ENCODE measurements at regions not wholly inside any gene's neighbourhood (a gene's known extent, or its start where the extent isn't known, plus 50 kb on each side); places are given as distances from the start of the nearest gene placed in this dataset.

DNA sequence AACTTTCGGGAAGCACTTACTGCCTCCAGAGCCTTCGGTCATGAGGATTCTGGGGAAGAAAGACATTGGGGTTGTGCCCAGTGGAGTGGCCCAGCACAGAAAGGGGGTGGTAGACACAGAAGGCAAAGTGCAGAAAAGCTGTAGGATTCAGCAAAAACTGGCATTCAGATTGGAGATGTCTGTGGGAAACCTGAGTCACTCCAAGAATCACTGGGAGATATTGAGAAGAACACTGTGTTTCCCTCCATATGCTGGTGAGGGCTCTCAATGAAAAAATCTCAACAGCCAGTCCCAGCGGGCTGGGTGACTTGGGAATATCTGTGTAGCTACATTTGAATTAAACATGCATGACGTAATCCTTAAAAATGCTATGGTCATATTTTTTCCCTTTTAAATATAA, 61.2 kb upstream of the RCN1 start:
- Mint-ChIP-seq H3K27me3 (ENCODE audit: insufficient read depth, unreplicated experiment) (no peaks in the 10 kb centered on the region), H3K36me3 (ENCODE audit: insufficient read depth, unreplicated experiment) (peaks cover 7% of the 10 kb centered on the region), H3K4me3 (ENCODE audit: unreplicated experiment) (no peak overlapping the region), H3K9me3 (ENCODE audit: unreplicated experiment) (no peaks in the 10 kb centered on the region), H3K4me1 (ENCODE audit: insufficient read depth, unreplicated experiment) (no peaks in the 10 kb centered on the region), H3K27ac (ENCODE audit: low read depth, unreplicated experiment) (no peak overlapping the region)
- DNase-seq (ENCODE audit: unreplicated experiment): no peak
- POLR2A ChIA-PET: no interaction called here
- TF ChIP-seq, protein P1, sequence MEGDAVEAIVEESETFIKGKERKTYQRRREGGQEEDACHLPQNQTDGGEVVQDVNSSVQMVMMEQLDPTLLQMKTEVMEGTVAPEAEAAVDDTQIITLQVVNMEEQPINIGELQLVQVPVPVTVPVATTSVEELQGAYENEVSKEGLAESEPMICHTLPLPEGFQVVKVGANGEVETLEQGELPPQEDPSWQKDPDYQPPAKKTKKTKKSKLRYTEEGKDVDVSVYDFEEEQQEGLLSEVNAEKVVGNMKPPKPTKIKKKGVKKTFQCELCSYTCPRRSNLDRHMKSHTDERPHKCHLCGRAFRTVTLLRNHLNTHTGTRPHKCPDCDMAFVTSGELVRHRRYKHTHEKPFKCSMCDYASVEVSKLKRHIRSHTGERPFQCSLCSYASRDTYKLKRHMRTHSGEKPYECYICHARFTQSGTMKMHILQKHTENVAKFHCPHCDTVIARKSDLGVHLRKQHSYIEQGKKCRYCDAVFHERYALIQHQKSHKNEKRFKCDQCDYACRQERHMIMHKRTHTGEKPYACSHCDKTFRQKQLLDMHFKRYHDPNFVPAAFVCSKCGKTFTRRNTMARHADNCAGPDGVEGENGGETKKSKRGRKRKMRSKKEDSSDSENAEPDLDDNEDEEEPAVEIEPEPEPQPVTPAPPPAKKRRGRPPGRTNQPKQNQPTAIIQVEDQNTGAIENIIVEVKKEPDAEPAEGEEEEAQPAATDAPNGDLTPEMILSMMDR (IDR thresholded peaks at IDR 0.05; ENCODE audit: unreplicated experiment): no peak
- intact Hi-C loops (cut with micrococcal nuclease): no loop called here
- no TSS peak for BruUV-seq (replicated peaks)
- CTCF ChIA-PET: interaction anchor here (0.6 to 1.1 kb wide), 4 partner anchors 23 to 794 kb away, joined by 4 read pairs; no protein-coding TSS in a partner anchor

GRCh38 chr11:32028201-32028600, 62.7 kb upstream of the RCN1 start:
- peaks cover 7% of the 10 kb centered on the region for H3K36me3 Mint-ChIP-seq (ENCODE audit: insufficient read depth, unreplicated experiment)
- no peaks in the 10 kb centered on the region for H3K27me3 Mint-ChIP-seq (ENCODE audit: insufficient read depth, unreplicated experiment)
- DNase-seq (ENCODE audit: unreplicated experiment): no peak
- H3K9me3 Mint-ChIP-seq (ENCODE audit: unreplicated experiment): no peaks in the 10 kb centered on the region
- POLR2A ChIA-PET: no interaction called here
- no peak overlapping the region for H3K27ac Mint-ChIP-seq (ENCODE audit: low read depth, unreplicated experiment)
- no peak overlapping the region for H3K4me3 Mint-ChIP-seq (ENCODE audit: unreplicated experiment)
- no peaks in the 10 kb centered on the region for H3K4me1 Mint-ChIP-seq (ENCODE audit: insufficient read depth, unreplicated experiment)
- intact Hi-C loops (cut with micrococcal nuclease): no loop called here
- no TSS peak for BruUV-seq (replicated peaks)
- TF ChIP-seq, protein P1 (IDR thresholded peaks at IDR 0.05; ENCODE audit: unreplicated experiment): no peak
- CTCF ChIA-PET: interaction anchor here (1.0 kb wide), 1 partner anchor 22 kb away, joined by 3 read pairs; no protein-coding TSS in a partner anchor

DNA sequence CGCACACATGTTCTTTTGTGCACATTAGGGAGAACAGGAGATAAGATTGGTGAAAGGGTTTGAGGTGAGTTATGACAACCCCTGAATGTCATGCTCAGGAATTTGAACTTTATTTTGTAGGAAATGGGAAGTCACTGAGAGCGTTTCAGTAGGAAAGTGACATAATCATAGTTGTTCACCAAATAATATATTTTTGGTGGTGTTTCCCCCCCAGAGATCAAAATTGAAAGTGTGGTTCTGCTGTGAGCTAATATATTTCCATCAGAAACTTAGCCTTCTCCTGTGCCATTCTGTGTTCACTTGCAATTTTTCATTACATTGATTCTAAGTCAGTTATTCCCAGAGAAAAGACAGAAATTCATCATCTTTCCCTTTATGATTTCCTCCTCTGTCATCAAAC, 64.1 kb upstream of the RCN1 start:
- Mint-ChIP-seq H3K9me3 (ENCODE audit: unreplicated experiment) (no peaks in the 10 kb centered on the region), H3K27me3 (ENCODE audit: insufficient read depth, unreplicated experiment) (no peaks in the 10 kb centered on the region), H3K4me1 (ENCODE audit: insufficient read depth, unreplicated experiment) (no peaks in the 10 kb centered on the region), H3K27ac (ENCODE audit: low read depth, unreplicated experiment) (no peak overlapping the region), H3K36me3 (ENCODE audit: insufficient read depth, unreplicated experiment) (peaks cover 7% of the 10 kb centered on the region), H3K4me3 (ENCODE audit: unreplicated experiment) (no peak overlapping the region)
- ChIA-PET CTCF (interaction anchor here (0.8 kb wide), 1 partner anchor 640 kb away, joined by 3 read pairs; no protein-coding TSS in a partner anchor), POLR2A (no interaction called here)
- no TSS peak for BruUV-seq (replicated peaks)
- intact Hi-C loops (cut with micrococcal nuclease): no loop called here
- DNase-seq (ENCODE audit: unreplicated experiment): no peak
- TF ChIP-seq, protein P1 (IDR thresholded peaks at IDR 0.05; ENCODE audit: unreplicated experiment): no peak

GRCh38 chr11:32024948-32025347, 65.9 kb upstream of the RCN1 start:
- Mint-ChIP-seq H3K4me1 (ENCODE audit: insufficient read depth, unreplicated experiment) (no peaks in the 10 kb centered on the region), H3K27ac (ENCODE audit: low read depth, unreplicated experiment) (no peak overlapping the region), H3K27me3 (ENCODE audit: insufficient read depth, unreplicated experiment) (no peaks in the 10 kb centered on the region), H3K9me3 (ENCODE audit: unreplicated experiment) (no peaks in the 10 kb centered on the region), H3K36me3 (ENCODE audit: insufficient read depth, unreplicated experiment) (peaks cover 7% of the 10 kb centered on the region), H3K4me3 (ENCODE audit: unreplicated experiment) (no peak overlapping the region)
- no TSS peak for BruUV-seq (replicated peaks)
- intact Hi-C loops (cut with micrococcal nuclease): no loop called here
- DNase-seq (ENCODE audit: unreplicated experiment): no peak
- ChIA-PET POLR2A (no interaction called here), CTCF (interaction anchor here (1.1 kb wide), 1 partner anchor 18 kb away, joined by 5 read pairs; no protein-coding TSS in a partner anchor)
- TF ChIP-seq, protein P1 (IDR thresholded peaks at IDR 0.05; ENCODE audit: unreplicated experiment): no peak

All from MCF 10A (cell line).